ENCODE measurements at regions not wholly inside any gene's neighbourhood (a gene's known extent, or its start where the extent isn't known, plus 50 kb on each side); places are given as distances from the start of the nearest gene placed in this dataset.
"Not testable (repeated sequence)": the region's sequence is repeated elsewhere in the genome, so short reads cannot be mapped to it uniquely, and the experiment has no call there.

GRCh38 chr2:138423745-138424144 lies 77.8 kb upstream of the SPOPL start:
- DNase-seq (ENCODE audit: low spot score), result no peak
- H3K27me3 ChIP-seq (replicated peaks; ENCODE audit: insufficient read depth), result no peaks in the 10 kb centered on the region
- TF ChIP-seq, protein P1, sequence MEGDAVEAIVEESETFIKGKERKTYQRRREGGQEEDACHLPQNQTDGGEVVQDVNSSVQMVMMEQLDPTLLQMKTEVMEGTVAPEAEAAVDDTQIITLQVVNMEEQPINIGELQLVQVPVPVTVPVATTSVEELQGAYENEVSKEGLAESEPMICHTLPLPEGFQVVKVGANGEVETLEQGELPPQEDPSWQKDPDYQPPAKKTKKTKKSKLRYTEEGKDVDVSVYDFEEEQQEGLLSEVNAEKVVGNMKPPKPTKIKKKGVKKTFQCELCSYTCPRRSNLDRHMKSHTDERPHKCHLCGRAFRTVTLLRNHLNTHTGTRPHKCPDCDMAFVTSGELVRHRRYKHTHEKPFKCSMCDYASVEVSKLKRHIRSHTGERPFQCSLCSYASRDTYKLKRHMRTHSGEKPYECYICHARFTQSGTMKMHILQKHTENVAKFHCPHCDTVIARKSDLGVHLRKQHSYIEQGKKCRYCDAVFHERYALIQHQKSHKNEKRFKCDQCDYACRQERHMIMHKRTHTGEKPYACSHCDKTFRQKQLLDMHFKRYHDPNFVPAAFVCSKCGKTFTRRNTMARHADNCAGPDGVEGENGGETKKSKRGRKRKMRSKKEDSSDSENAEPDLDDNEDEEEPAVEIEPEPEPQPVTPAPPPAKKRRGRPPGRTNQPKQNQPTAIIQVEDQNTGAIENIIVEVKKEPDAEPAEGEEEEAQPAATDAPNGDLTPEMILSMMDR (IDR thresholded peaks at IDR 0.05), result no peak
- H3K36me3 ChIP-seq, result no peaks in the 10 kb centered on the region
- H3K9me3 ChIP-seq, result peaks cover 8% of the 10 kb centered on the region
- no peak overlapping the region for H3K4me3 ChIP-seq
- no peak for ATAC-seq (ENCODE audit: insufficient number of reproducible peaks, low FRiP score, low read depth)
- no peak overlapping the region for H3K27ac ChIP-seq
- peaks cover 4 to 9% of the 10 kb centered on the region in 2 donors for H3K4me1 ChIP-seq (ENCODE audit: control insufficient read depth in 1 of 2, low read depth in 2 of 2)

DNA sequence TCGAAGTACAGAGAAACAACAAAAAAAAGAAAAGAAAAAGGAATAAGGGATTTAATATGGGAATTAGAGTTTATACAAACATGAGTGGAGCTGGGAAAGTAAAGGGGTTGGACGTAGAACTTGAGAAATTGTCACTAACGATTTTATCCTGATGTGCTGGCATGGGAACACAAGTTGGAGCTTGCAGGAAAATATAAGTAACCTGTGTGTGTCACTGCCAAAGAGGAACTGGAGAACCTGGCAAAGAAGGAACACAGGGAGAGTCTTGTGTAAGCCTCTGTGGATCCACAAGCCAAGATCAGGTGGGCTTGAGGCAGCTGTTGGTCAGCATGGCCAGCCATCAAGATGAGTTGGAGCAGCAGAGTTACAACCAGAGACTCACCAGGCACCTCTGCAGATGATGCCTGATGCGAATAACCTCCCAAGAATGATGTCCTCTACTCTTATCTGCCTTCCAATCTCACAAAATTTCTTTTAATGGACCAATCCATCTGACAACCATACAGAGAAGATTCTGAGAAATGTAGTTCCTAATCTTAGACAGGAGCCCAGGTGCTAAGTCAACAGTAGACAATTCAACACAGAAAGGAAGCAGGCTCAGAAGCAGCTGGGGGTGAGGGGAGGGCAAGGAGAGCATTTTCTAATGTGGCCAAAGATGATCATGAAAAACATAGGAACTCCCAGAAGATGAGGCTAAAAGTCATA lies 77.0 kb upstream of the SPOPL start:
- no peak for DNase-seq (ENCODE audit: low spot score)
- H3K36me3 ChIP-seq, result no peaks in the 10 kb centered on the region
- H3K9me3 ChIP-seq, result peaks cover 8% of the 10 kb centered on the region
- no peak overlapping the region for H3K4me3 ChIP-seq
- H3K27me3 ChIP-seq (replicated peaks; ENCODE audit: insufficient read depth), result no peaks in the 10 kb centered on the region
- H3K4me1 ChIP-seq (ENCODE audit: control insufficient read depth in 1 of 2, low read depth in 2 of 2), result peaks cover 4 to 9% of the 10 kb centered on the region in 2 donors
- TF ChIP-seq, protein P1 (IDR thresholded peaks at IDR 0.05), result no peak
- H3K27ac ChIP-seq, result no peak overlapping the region
- ATAC-seq (ENCODE audit: insufficient number of reproducible peaks, low FRiP score, low read depth), result no peak

DNA sequence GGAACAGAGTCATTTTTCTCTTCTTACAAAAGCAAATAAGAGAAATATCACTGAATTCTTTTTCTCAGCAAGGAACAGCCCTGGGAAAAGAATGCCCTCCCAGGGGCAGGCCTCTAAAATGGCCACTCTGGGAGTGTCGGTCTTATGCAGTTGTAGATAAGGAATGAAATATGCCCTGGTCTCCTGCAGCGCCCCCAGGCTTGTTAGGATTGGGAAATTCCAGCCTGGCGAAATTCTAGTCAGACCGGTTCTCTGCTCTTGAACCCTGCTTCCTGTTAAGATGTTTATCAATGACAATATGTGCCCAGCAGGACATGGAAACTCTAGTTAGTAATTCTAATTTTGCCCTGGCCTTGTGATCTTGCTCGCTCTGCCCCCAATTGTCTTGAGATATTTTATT lies 75.5 kb upstream of the SPOPL start:
- H3K4me1 ChIP-seq (ENCODE audit: control insufficient read depth in 1 of 2, low read depth in 2 of 2); DNase-seq (ENCODE audit: low spot score); H3K36me3 ChIP-seq; H3K27me3 ChIP-seq (replicated peaks; ENCODE audit: insufficient read depth); ATAC-seq (ENCODE audit: insufficient number of reproducible peaks, low FRiP score, low read depth); H3K27ac ChIP-seq; H3K9me3 ChIP-seq; H3K4me3 ChIP-seq: not testable (repeated sequence)

DNA sequence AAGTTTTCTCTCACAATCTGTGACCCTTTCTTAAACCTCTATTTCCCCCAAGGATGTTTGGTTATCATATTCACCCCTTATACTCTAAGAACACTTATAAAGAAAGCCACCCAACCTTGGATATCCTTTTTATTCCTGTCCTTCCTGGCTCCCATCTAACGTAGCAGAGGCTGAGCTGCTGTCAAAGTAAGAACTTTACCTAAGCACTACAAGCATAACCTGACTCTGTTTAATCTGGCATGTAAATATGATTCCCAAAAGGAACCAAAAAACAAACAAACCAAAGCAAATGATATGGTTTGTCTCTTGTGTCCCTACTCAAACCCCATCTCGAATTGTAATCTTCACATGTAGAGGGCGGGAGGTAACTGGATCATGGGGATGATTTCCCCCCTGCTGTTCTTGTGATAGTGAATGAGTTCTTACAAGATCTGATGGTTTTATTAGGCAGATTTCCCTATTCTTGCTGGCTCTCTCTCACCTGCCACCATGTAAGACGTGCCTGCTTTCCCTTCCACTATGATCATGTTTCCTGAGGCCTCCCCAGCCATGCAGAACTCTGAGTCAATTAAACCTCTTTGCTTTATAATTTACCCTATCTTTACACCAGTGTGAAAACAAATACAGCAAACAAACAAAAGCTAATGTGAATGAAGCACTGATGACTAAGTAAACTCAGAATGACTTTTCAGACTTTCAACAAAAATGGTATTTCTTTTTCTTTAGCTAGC lies 72.7 kb upstream of the SPOPL start:
- no peaks in the 10 kb centered on the region for H3K27me3 ChIP-seq (replicated peaks; ENCODE audit: insufficient read depth)
- H3K36me3 ChIP-seq, result no peaks in the 10 kb centered on the region
- ATAC-seq (ENCODE audit: insufficient number of reproducible peaks, low FRiP score, low read depth), result no peak

DNA sequence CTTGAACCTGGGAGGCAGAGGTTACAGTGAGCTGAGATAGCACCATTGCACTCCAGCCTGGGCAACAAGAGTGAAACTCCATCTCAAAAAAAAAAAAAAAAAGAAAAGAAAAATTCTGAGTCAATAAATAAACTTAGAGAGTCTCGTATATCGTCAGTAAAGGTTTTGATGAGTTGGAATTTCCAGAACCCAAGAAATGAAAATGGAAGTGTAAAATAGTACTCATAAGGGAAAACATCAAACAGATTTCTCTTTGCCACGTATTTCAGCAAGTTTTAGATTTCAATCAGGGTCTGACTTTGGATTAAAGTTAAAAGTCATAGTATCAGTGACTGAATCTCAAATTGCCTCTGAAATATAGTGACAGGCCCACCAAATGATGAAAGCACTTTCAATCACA lies 71.4 kb upstream of the SPOPL start:
- H3K27me3 ChIP-seq (replicated peaks; ENCODE audit: insufficient read depth), result no peaks in the 10 kb centered on the region
- H3K4me1 ChIP-seq (ENCODE audit: control insufficient read depth in 1 of 2, low read depth in 2 of 2), result no peaks in the 10 kb centered on the region
- H3K9me3 ChIP-seq, result peaks cover 8% of the 10 kb centered on the region
- no peak overlapping the region for H3K4me3 ChIP-seq
- H3K36me3 ChIP-seq, result no peaks in the 10 kb centered on the region
- TF ChIP-seq, protein P1 (IDR thresholded peaks at IDR 0.05), result no peak
- ATAC-seq (ENCODE audit: insufficient number of reproducible peaks, low FRiP score, low read depth) (no peak), DNase-seq (ENCODE audit: low spot score) (no peak)
- no peak overlapping the region for H3K27ac ChIP-seq

More for the DNA sequence above, 72.7 kb upstream of the SPOPL start:
- H3K9me3 ChIP-seq, result peaks cover 8% of the 10 kb centered on the region
- no peaks in the 10 kb centered on the region for H3K4me1 ChIP-seq (ENCODE audit: control insufficient read depth in 1 of 2, low read depth in 2 of 2)
- TF ChIP-seq, protein P1 (IDR thresholded peaks at IDR 0.05), result no peak
- DNase-seq (ENCODE audit: low spot score), result no peak
- H3K27ac ChIP-seq, result no peak overlapping the region
- no peak overlapping the region for H3K4me3 ChIP-seq
